ENCODE measurements at regions not wholly inside any gene's neighbourhood (a gene's known extent, or its start where the extent isn't known, plus 50 kb on each side); places are given as distances from the start of the nearest gene placed in this dataset.

DNA sequence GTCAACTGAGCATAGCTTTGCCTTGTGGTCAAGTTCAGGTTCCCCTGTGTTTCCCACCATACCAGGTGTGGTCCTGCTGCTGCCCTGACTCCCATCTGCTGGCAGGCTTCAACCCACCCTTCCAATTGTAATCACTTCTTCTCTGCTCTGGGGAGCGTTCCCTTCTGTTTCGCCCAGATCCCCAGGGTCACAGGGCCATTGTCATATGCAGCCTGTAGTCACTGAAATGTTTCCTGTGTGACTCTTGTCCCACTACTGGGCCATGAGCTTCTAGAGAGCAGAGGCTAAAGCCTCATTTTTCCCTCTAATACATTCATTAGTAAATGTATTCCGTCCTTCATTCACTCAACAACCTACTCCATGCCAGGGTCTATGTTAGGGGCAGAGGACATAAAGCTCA lies 75.0 kb upstream of the LAPTM4A start (continued):
- TF ChIP-seq RAD21 (CRISPR knock-in tag; conservative IDR thresholded peaks at IDR 0.05 in 1 of 2, IDR thresholded peaks at IDR 0.05 in 1 of 2) = no peak
- TF ChIP-seq TRIM28 (IDR thresholded peaks at IDR 0.05) = no peak
- TF ChIP-seq, protein P1, sequence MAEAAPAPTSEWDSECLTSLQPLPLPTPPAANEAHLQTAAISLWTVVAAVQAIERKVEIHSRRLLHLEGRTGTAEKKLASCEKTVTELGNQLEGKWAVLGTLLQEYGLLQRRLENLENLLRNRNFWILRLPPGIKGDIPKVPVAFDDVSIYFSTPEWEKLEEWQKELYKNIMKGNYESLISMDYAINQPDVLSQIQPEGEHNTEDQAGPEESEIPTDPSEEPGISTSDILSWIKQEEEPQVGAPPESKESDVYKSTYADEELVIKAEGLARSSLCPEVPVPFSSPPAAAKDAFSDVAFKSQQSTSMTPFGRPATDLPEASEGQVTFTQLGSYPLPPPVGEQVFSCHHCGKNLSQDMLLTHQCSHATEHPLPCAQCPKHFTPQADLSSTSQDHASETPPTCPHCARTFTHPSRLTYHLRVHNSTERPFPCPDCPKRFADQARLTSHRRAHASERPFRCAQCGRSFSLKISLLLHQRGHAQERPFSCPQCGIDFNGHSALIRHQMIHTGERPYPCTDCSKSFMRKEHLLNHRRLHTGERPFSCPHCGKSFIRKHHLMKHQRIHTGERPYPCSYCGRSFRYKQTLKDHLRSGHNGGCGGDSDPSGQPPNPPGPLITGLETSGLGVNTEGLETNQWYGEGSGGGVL (CRISPR knock-in tag; IDR thresholded peaks at IDR 0.05) = no peak
- no peak for TF ChIP-seq CHD2 (IDR thresholded peaks at IDR 0.05; ENCODE audit: low read depth, low read length)
- TF ChIP-seq, protein P2, sequence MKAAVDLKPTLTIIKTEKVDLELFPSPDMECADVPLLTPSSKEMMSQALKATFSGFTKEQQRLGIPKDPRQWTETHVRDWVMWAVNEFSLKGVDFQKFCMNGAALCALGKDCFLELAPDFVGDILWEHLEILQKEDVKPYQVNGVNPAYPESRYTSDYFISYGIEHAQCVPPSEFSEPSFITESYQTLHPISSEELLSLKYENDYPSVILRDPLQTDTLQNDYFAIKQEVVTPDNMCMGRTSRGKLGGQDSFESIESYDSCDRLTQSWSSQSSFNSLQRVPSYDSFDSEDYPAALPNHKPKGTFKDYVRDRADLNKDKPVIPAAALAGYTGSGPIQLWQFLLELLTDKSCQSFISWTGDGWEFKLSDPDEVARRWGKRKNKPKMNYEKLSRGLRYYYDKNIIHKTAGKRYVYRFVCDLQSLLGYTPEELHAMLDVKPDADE (conservative IDR thresholded peaks at IDR 0.05; ENCODE audit: control insufficient read depth, low read depth, low read length) = no peak
- TF ChIP-seq NELFE (IDR thresholded peaks at IDR 0.05; ENCODE audit: insufficient read depth, insufficient read length) = no peak
- TF ChIP-seq NFXL1 (CRISPR knock-in tag; IDR thresholded peaks at IDR 0.05) = no peak
- no peak for TF ChIP-seq ILK (tag; IDR thresholded peaks at IDR 0.05; ENCODE audit: borderline replicate concordance, low read depth)

DNA sequence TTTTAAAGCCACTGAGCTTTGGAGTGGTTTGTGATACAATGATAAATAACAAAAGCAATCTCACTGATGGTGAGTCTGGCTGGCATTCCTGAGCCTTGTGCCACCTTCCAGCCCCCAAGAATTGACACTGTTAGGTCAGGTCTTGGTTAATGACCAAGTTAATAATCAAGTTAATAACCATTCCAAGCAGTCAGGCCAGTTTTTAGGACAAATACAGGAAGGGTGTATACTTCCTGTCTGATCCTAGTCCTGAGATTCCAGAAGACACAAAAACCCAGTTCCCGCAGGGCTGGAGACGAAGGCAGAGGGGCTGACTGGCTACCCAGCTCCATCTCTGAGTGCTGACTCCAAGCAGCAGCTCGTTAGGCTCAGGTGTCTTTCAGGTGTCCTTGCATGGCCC lies 74.6 kb upstream of the LAPTM4A start:
- H3K4me1 ChIP-seq (replicated peaks in 1 of 2; ENCODE audit: control insufficient read depth in 2 of 2, insufficient read depth in 2 of 2, low read length in 2 of 2) = no peaks in the 10 kb centered on the region; a peak in 1 of 5 replicates
- POLR2A ChIA-PET = interaction anchor here (1.3 kb wide), 1 partner anchor 11 kb away, joined by 3 read pairs; no protein-coding TSS in a partner anchor
- no peaks in the 10 kb centered on the region for H3K36me3 ChIP-seq (ENCODE audit: control insufficient read depth, insufficient read depth, low read length)
- WGBS (ENCODE audit: insufficient coverage, low coverage, missing lambda C conversion rate) = 3% methylated on average over 3 of the region's 3 CpGs
- H3K4me2 ChIP-seq (ENCODE audit: insufficient read depth, low read length) = no peak overlapping the region
- no peak for ATAC-seq
- H3K4me3 ChIP-seq = no peak overlapping the region
- H3K9me3 ChIP-seq (replicated peaks; ENCODE audit: control insufficient read depth, insufficient read depth, low read depth, low read length) = no peaks in the 10 kb centered on the region
- no peaks in the 10 kb centered on the region for H3K79me2 ChIP-seq (ENCODE audit: control insufficient read depth, insufficient read depth, low read length)
- in situ Hi-C loops (cut with MboI) = no loop called here
- intact Hi-C loops (cut with micrococcal nuclease) = no loop called here
- peaks cover 9 to 43% of the 10 kb centered on the region in 2 experiments for H3K27me3 ChIP-seq (ENCODE audit: control insufficient read depth in 2 of 2, insufficient read depth in 2 of 2, low read length in 2 of 2)
- no peak for DNase-seq (ENCODE audit: extremely low read depth in 1 of 4, low spot score in 3 of 4)
- TF ChIP-seq ZNF644 (tag; IDR thresholded peaks at IDR 0.05; ENCODE audit: low read depth) = no peak
- no peak for TF ChIP-seq SMARCB1 (IDR thresholded peaks at IDR 0.05; ENCODE audit: insufficient read length, low read depth)
- TF ChIP-seq SMAD2 (IDR thresholded peaks at IDR 0.05; ENCODE audit: low read depth, low read length) = no peak
- no peak for TF ChIP-seq NFRKB (IDR thresholded peaks at IDR 0.05; ENCODE audit: low read depth)
- TF ChIP-seq CHD1 (IDR thresholded peaks at IDR 0.05; ENCODE audit: low read length) = no peak
- H4K20me1 ChIP-seq (replicated peaks; ENCODE audit: control insufficient read depth, insufficient read depth, low read length) = no peaks in the 10 kb centered on the region
- H3K9me1 ChIP-seq (ENCODE audit: control insufficient read depth, insufficient read depth, low read length) = no peaks in the 10 kb centered on the region
- CTCF ChIA-PET (ENCODE audit: low intra/inter-chr PET ratio) = no interaction called here
- FAIRE-seq = no peak
- H3K27ac ChIP-seq (ENCODE audit: extremely low read depth, low read depth, low read length) = no peak overlapping the region
- H2AFZ ChIP-seq (ENCODE audit: low read depth, low read length) = no peak overlapping the region
- H3K9ac ChIP-seq (ENCODE audit: insufficient read depth in 1 of 2, low read depth in 2 of 2, low read length in 2 of 2) = no peak overlapping the region
- BruUV-seq (replicated peaks) = no TSS peak

Data from K562 (cell line).